PC-9 (cell line): ENCODE measurements at regions not wholly inside any gene's neighbourhood (a gene's known extent, or its start where the extent isn't known, plus 50 kb on each side); places are given as distances from the start of the nearest gene placed in this dataset.

Source experiments
- BruUV-seq: library from RNA; stranded (reverse); fragments of 400-500 nt; replicated peaks from 2 replicates; lab custom pipeline; 2021; lab: Mats Ljungman, UMichigan
- CTCF ChIA-PET: fragments of 300-600 bp; sonication (Branson Sonifier 250); formaldehyde crosslinking; loops from one replicate; lab custom pipeline; 2022; ENCODE audit warnings: antibody characterized with exemption; lab: Charles Lee
- POLR2A ChIA-PET: fragments of 300-600 bp; sonication (Branson Sonifier 250); formaldehyde crosslinking; loops from one replicate; lab custom pipeline; 2022; ENCODE audit warnings: antibody characterized with exemption; ENCODE audit not compliant: unreplicated experiment; lab: Charles Lee
- DNase-seq, 2 experiments: peaks; one replicate each; pipeline versions ENCODE4 v3.0.0 to v3.0.0-alpha.2; 2015 to 2022; ENCODE audit warnings: mixed read lengths in 1 of 2
- H2AFZ ChIP-seq: fragments of 200-600 bp; sonication (generic); 2 replicates; pipeline ENCODE4 v1.8.1; 2017; ENCODE audit warnings: antibody characterized with exemption
- H3F3A ChIP-seq: fragments of 200-600 bp; sonication (generic); 2 replicates; pipeline ENCODE4 v1.8.1; 2017; ENCODE audit warnings: antibody characterized with exemption, mild to moderate bottlenecking, low read depth; ENCODE audit not compliant: insufficient read depth
- H3K27ac ChIP-seq: fragments of 200-600 bp; sonication (generic); 2 replicates; pipeline ENCODE4 v1.6.1; 2016; ENCODE audit warnings: mixed run types
- H3K27me3 ChIP-seq: fragments of 200-600 bp; sonication (generic); 2 replicates; pipeline ENCODE4 v1.6.1; 2016; ENCODE audit warnings: low read depth, mixed run types; ENCODE audit not compliant: insufficient read depth
- H3K36me3 ChIP-seq: fragments of 200-600 bp; sonication (generic); 2 replicates; pipeline ENCODE4 v1.6.1; 2016; ENCODE audit warnings: low read depth, mixed run types
- H3K4me1 ChIP-seq: fragments of 200-600 bp; sonication (generic); replicated peaks from 2 replicates; pipeline ENCODE4 v1.6.1; 2016; ENCODE audit warnings: mixed run types; ENCODE audit not compliant: insufficient read depth
- H3K4me2 ChIP-seq: fragments of 200-600 bp; sonication (generic); 2 replicates; pipeline ENCODE4 v1.6.1; 2017; ENCODE audit warnings: mixed run types
- H3K4me3 ChIP-seq: fragments of 200-600 bp; sonication (generic); 2 replicates; pipeline ENCODE4 v1.6.1; 2016; ENCODE audit warnings: mixed run types
- H3K79me2 ChIP-seq: fragments of 200-600 bp; sonication (generic); 2 replicates; pipeline ENCODE4 v1.6.1; 2017; ENCODE audit warnings: low read depth, mixed run types
- H3K9me2 ChIP-seq: fragments of 200-600 bp; sonication (generic); 2 replicates; pipeline ENCODE4 v1.8.1; 2017; ENCODE audit warnings: mild to moderate bottlenecking; ENCODE audit not compliant: insufficient read depth
- H3K9me3 ChIP-seq: fragments of 200-600 bp; sonication (generic); 2 replicates; pipeline ENCODE4 v1.8.1; 2016; ENCODE audit warnings: low read depth; ENCODE audit not compliant: insufficient read depth
- H4K20me1 ChIP-seq: fragments of 200-600 bp; sonication (generic); 2 replicates; pipeline ENCODE4 v1.8.1; 2017; ENCODE audit not compliant: insufficient read depth
- CTCF ChIP-seq: fragments of 200-600 bp; sonication (generic); conservative IDR thresholded peaks from 2 replicates; pipeline ENCODE4 v1.6.1; 2017; ENCODE audit warnings: mixed run types, antibody characterized with exemption, mild to moderate bottlenecking, moderate library complexity
- EZH2 ChIP-seq: fragments of 200-600 bp; sonication (generic); IDR thresholded peaks from 2 replicates; pipeline ENCODE4 v1.8.0; 2017; ENCODE audit warnings: antibody characterized with exemption, low read depth
- intact Hi-C: fragments of 100-400 bp; cut with micrococcal nuclease; formaldehyde crosslinking; loops from one replicate; pipeline ENCODE4 v1.10.0; 2022; ENCODE audit not compliant: unreplicated experiment

DNA sequence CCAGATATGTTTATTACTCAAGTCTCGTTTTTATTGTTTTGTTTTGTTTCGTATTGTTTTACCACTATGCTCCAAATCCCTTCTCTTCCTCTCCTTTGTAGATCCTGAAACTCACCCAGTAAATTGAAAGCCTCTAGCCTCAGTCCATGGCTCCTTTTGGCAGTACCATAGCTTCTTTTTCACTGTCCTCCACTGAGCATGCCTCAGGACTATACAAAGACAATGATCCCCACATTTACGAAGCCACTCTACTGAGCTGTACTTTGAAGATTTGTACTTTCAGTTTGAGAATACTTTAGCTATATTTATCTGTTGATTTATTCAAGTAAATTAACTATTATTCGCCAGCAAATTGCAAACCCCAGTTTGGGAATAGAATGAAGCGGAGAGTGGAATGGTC lies 159.1 kb upstream of the SLITRK3 start:
- no peak for TF ChIP-seq EZH2
- TF ChIP-seq CTCF: no peak
- POLR2A ChIA-PET: interaction anchor here (0.6 to 0.7 kb wide), 3 partner anchors 45 to 454 kb away, joined by 3 to 4 read pairs (median 4); no protein-coding TSS in a partner anchor

GRCh38 chr3:165347526-165347925 lies 151.3 kb upstream of the SLITRK3 start:
- Histone ChIP-seq H3K4me3 (no peak overlapping the region), H4K20me1 (no peaks in the 10 kb centered on the region), H2AFZ (no peak overlapping the region), H3K27me3 (no peaks in the 10 kb centered on the region), H3K4me2 (no peak overlapping the region), H3K4me1 (no peaks in the 10 kb centered on the region), H3K79me2 (no peaks in the 10 kb centered on the region), H3K27ac (no peak overlapping the region), H3K9me2 (no peaks in the 10 kb centered on the region), H3F3A (no peaks in the 10 kb centered on the region), H3K36me3 (no peaks in the 10 kb centered on the region), H3K9me3 (no peaks in the 10 kb centered on the region)
- POLR2A ChIA-PET: no interaction called here
- no peak for TF ChIP-seq EZH2
- TF ChIP-seq CTCF: no peak
- DNase-seq: no peak
- CTCF ChIA-PET: no interaction called here
- BruUV-seq: no TSS peak
- intact Hi-C loops: no loop called here

More for the DNA sequence above, 159.1 kb upstream of the SLITRK3 start:
- intact Hi-C loops: loop anchor here (2.0 kb wide), 1 partner anchor 25 kb away; no protein-coding TSS in a partner anchor
- DNase-seq: no peak
- Histone ChIP-seq H3K4me1 (no peaks in the 10 kb centered on the region), H4K20me1 (no peaks in the 10 kb centered on the region), H3K79me2 (no peaks in the 10 kb centered on the region), H3K27me3 (no peaks in the 10 kb centered on the region), H3K4me2 (peak overlapping the region; percentile 48; the same call in 1 of the 2 replicates), H3K4me3 (no peak overlapping the region; the same call in 1 of the 2 replicates), H3K27ac (no peak overlapping the region), H2AFZ (peak overlapping the region; percentile 92), H3F3A (no peaks in the 10 kb centered on the region), H3K36me3 (no peaks in the 10 kb centered on the region), H3K9me2 (no peaks in the 10 kb centered on the region), H3K9me3 (peaks cover 3% of the 10 kb centered on the region; the same call in 1 of the 2 replicates)
- CTCF ChIA-PET: interaction anchor here (0.6 to 1.2 kb wide), 2 partner anchors 15 to 1308 kb away, joined by 4 to 6 read pairs; no protein-coding TSS in a partner anchor
- BruUV-seq: TSS peak; percentile 12

DNA sequence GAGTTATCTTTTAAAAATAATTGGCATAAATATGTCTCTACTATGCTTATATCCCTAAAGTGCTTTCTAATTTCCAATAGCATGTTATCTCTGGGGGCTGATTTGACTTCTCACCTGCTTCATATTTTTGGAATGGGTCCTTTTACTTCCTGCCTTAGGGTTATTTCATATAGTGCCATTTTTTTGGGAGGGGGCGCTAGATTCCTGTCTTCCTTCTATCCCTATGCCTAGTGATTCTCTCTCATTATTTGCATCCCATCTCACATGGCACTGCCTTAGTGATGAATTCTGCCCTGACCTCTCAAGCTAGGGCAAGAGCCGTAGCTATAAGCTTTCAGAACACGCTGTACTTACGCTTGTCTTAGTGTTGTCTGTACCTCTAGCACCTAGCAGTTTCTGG lies 150.3 kb upstream of the SLITRK3 start:
- intact Hi-C loops: no loop called here
- Histone ChIP-seq H4K20me1 (no peaks in the 10 kb centered on the region), H3K79me2 (no peaks in the 10 kb centered on the region), H3K27ac (no peak overlapping the region), H3K36me3 (no peaks in the 10 kb centered on the region), H3K9me3 (no peaks in the 10 kb centered on the region), H3K4me2 (no peak overlapping the region), H3K27me3 (no peaks in the 10 kb centered on the region), H3K4me3 (no peak overlapping the region), H3F3A (no peaks in the 10 kb centered on the region), H2AFZ (no peak overlapping the region), H3K4me1 (no peaks in the 10 kb centered on the region), H3K9me2 (no peaks in the 10 kb centered on the region)
- no TSS peak for BruUV-seq
- DNase-seq: no peak
- no peak for TF ChIP-seq EZH2
- no peak for TF ChIP-seq CTCF
- POLR2A ChIA-PET: interaction anchor here (0.5 kb wide), 1 partner anchor 272 kb away, joined by 4 read pairs; no protein-coding TSS in a partner anchor
- CTCF ChIA-PET: no interaction called here
